ENCODE measurements at regions not wholly inside any gene's neighbourhood (a gene's known extent, or its start where the extent isn't known, plus 50 kb on each side); places are given as distances from the start of the nearest gene placed in this dataset.

DNA sequence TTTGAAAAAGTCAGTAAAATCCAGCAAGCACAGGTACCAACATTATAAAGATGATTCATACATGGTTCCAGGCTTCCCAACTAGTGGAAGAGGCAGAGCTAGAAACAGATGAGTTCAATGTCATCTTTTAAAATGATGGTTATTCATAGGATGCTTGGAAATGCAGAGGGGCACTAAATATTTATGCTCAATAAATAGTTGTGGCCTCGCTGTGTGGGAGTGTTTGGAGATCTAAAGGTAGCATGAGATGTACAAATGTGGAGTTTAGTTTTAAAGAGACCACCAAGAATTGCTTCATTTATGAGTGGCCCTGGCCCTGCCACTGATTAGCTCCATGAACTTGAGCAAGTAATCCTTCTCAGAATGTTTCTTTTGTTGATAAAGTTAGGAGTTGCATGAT is 182.2 kb downstream of the ETS1 start:
- TF ChIP-seq GLIS3 (CRISPR knock-in tag; IDR thresholded peaks at IDR 0.05): no peak
- TF ChIP-seq, protein P1, sequence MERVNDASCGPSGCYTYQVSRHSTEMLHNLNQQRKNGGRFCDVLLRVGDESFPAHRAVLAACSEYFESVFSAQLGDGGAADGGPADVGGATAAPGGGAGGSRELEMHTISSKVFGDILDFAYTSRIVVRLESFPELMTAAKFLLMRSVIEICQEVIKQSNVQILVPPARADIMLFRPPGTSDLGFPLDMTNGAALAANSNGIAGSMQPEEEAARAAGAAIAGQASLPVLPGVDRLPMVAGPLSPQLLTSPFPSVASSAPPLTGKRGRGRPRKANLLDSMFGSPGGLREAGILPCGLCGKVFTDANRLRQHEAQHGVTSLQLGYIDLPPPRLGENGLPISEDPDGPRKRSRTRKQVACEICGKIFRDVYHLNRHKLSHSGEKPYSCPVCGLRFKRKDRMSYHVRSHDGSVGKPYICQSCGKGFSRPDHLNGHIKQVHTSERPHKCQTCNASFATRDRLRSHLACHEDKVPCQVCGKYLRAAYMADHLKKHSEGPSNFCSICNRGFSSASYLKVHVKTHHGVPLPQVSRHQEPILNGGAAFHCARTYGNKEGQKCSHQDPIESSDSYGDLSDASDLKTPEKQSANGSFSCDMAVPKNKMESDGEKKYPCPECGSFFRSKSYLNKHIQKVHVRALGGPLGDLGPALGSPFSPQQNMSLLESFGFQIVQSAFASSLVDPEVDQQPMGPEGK (CRISPR knock-in tag; IDR thresholded peaks at IDR 0.05; ENCODE audit: borderline replicate concordance): no peak
- no peak for TF ChIP-seq PPARA (CRISPR knock-in tag; IDR thresholded peaks at IDR 0.05; ENCODE audit: borderline replicate concordance)
- TF ChIP-seq, protein P2, sequence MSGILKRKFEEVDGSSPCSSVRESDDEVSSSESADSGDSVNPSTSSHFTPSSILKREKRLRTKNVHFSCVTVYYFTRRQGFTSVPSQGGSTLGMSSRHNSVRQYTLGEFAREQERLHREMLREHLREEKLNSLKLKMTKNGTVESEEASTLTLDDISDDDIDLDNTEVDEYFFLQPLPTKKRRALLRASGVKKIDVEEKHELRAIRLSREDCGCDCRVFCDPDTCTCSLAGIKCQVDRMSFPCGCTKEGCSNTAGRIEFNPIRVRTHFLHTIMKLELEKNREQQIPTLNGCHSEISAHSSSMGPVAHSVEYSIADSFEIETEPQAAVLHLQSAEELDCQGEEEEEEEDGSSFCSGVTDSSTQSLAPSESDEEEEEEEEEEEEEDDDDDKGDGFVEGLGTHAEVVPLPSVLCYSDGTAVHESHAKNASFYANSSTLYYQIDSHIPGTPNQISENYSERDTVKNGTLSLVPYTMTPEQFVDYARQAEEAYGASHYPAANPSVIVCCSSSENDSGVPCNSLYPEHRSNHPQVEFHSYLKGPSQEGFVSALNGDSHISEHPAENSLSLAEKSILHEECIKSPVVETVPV (CRISPR knock-in tag; IDR thresholded peaks at IDR 0.05): no peak
- no peak for TF ChIP-seq RARB (CRISPR knock-in tag; IDR thresholded peaks at IDR 0.05)
- no peak for TF ChIP-seq ARNTL (CRISPR knock-in tag; IDR thresholded peaks at IDR 0.05; ENCODE audit: borderline replicate concordance, low read depth)
